IPS DF 6.9 (cell line): ENCODE measurements at regions not wholly inside any gene's neighbourhood (a gene's known extent, or its start where the extent isn't known, plus 50 kb on each side); places are given as distances from the start of the nearest gene placed in this dataset.

ENCODE experiments used
- DNase-seq: peaks from one replicate; pipeline ENCODE4 v3.0.0-alpha.2; 2013; ENCODE audit warnings: low read depth, low spot score
- H3K27ac ChIP-seq: one replicate; pipeline ENCODE4 v1.5.1; 2013; ENCODE audit warnings: low read length, control low read depth
- H3K27me3 ChIP-seq: 2 replicates; pipeline ENCODE4 v1.6.1; 2013; ENCODE audit warnings: mild to moderate bottlenecking, low read length; ENCODE audit not compliant: control insufficient read depth, insufficient read depth
- H3K36me3 ChIP-seq: 2 replicates; pipeline ENCODE4 v1.6.1; 2013; ENCODE audit warnings: low read length; ENCODE audit not compliant: control insufficient read depth, insufficient read depth
- H3K4me1 ChIP-seq: 2 replicates; pipeline ENCODE4 v1.6.1; 2013; ENCODE audit warnings: low read length; ENCODE audit not compliant: control insufficient read depth, insufficient read depth
- H3K4me3 ChIP-seq: 2 replicates; pipeline ENCODE4 v1.5.1; 2013; ENCODE audit warnings: mild to moderate bottlenecking, low read length
- H3K9me3 ChIP-seq: 2 replicates; pipeline ENCODE4 v1.6.1; 2013; ENCODE audit warnings: low read length, inconsistent platforms; ENCODE audit not compliant: control insufficient read depth, insufficient read depth
- WGBS: extraction: QIAGEN DNeasy Blood & Tissue Kit; methylation state at CpG from one replicate; pipeline ENCODE4 v1.1.7; 2013; ENCODE audit warnings: mixed read lengths, missing lambda C conversion rate; ENCODE audit not compliant: insufficient read length, insufficient coverage; 5-methylcytosine and 5-hydroxymethylcytosine counted together

- Histone ChIP-seq H3K9me3 (no peaks in the 10 kb centered on the region), H3K27me3 (no peaks in the 10 kb centered on the region), H3K4me1 (no peaks in the 10 kb centered on the region), H3K36me3 (no peaks in the 10 kb centered on the region), H3K4me3 (no peak overlapping the region), H3K27ac (no peak overlapping the region)
- WGBS, result no CpG with 5 or more reads among the region's 3 CpGs
- no peak for DNase-seq
Measured at GRCh38 chr7:114785496-114785895, 136.4 kb upstream of the MDFIC start.

DNA sequence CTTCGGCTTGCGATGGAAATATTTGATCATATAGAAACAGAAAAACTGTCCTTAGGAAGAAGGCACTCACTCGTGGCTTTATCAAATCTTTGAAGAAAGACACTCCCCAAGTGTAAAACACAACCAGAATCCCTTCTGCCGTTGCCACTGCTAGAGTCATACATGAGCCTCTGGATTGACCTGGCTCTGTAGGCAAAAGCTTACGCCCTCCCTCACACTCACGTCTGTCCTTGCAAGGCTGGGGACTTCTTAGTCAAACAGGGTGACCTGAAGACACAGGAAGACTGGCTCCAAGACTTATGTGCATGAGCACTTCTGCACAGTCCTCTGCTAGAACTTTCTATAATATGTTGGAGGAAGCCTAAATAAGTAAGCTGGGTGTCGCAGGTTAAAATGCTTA lies 135.4 kb upstream of the MDFIC start:
- no peaks in the 10 kb centered on the region for H3K36me3 ChIP-seq
- WGBS, result no CpG with 5 or more reads among the region's 7 CpGs
- H3K9me3 ChIP-seq, result no peaks in the 10 kb centered on the region
- H3K4me3 ChIP-seq, result no peak overlapping the region
- H3K27ac ChIP-seq, result no peak overlapping the region
- H3K27me3 ChIP-seq, result no peaks in the 10 kb centered on the region
- DNase-seq, result no peak
- H3K4me1 ChIP-seq, result no peaks in the 10 kb centered on the region

DNA sequence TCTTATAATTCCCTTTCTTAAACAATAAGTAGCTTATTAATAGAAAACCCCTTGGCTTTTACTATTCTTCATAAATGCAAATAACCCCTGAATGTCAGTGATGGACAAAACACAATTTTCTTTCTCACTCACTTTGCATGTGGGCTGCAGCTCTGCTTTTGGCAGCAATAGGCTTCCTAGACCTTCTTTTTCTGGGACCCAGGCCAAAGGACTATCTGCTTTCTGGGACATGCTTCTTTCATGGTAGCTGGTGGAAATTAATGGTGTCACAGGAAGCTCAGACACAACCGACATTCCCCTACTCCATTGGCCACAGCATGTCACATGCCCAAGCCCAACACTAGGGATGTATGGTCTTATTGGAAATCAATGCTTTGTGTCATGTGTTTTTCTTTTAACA lies 134.3 kb upstream of the MDFIC start:
- Histone ChIP-seq H3K36me3 (no peaks in the 10 kb centered on the region), H3K4me3 (no peak overlapping the region), H3K4me1 (no peaks in the 10 kb centered on the region), H3K9me3 (no peaks in the 10 kb centered on the region), H3K27me3 (no peaks in the 10 kb centered on the region), H3K27ac (no peak overlapping the region)
- WGBS, result no CpG with 5 or more reads among the region's 1 CpG
- DNase-seq, result no peak

DNA sequence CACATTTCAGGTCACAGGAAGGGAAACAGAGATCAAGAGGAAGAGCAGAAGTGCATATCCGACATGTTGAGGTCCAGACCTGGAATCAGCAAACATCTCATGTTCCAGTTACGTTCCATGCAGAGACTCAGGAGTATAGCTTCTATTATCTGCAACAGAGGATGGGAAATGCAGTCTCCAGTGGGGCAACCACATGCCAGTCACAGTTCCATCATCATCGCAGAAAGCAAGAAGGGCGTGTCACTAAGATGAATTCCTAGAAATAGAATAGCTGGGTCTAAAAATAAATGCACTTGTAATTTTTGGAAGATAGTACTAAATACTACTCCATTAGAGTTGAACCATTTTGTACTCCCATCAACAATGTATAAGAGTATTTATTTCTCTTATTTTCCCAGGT lies 133.2 kb upstream of the MDFIC start:
- H3K4me1 ChIP-seq, result no peaks in the 10 kb centered on the region
- H3K36me3 ChIP-seq, result no peaks in the 10 kb centered on the region
- DNase-seq, result no peak
- H3K27me3 ChIP-seq, result no peaks in the 10 kb centered on the region
- no peaks in the 10 kb centered on the region for H3K9me3 ChIP-seq
- H3K4me3 ChIP-seq, result no peak overlapping the region
- WGBS, result no CpG with 5 or more reads among the region's 4 CpGs
- no peak overlapping the region for H3K27ac ChIP-seq

GRCh38 chr7:114789161-114789560 lies 132.7 kb upstream of the MDFIC start:
- Histone ChIP-seq H3K36me3 (no peaks in the 10 kb centered on the region), H3K27ac (no peak overlapping the region), H3K4me3 (no peak overlapping the region), H3K4me1 (no peaks in the 10 kb centered on the region), H3K27me3 (no peaks in the 10 kb centered on the region), H3K9me3 (no peaks in the 10 kb centered on the region)
- WGBS, result no CpG with 5 or more reads among the region's 2 CpGs
- DNase-seq, result no peak

- Histone ChIP-seq H3K4me1 (no peaks in the 10 kb centered on the region), H3K36me3 (no peaks in the 10 kb centered on the region), H3K27me3 (no peaks in the 10 kb centered on the region), H3K9me3 (no peaks in the 10 kb centered on the region), H3K4me3 (no peak overlapping the region), H3K27ac (no peak overlapping the region)
- no peak for DNase-seq
- no CpG with 5 or more reads among the region's 3 CpGs for WGBS
Measured at GRCh38 chr7:114789871-114790311, 132.0 kb upstream of the MDFIC start.

- Histone ChIP-seq H3K27ac (no peak overlapping the region), H3K27me3 (no peaks in the 10 kb centered on the region), H3K4me1 (no peaks in the 10 kb centered on the region), H3K4me3 (no peak overlapping the region), H3K9me3 (no peaks in the 10 kb centered on the region), H3K36me3 (no peaks in the 10 kb centered on the region)
- DNase-seq, result no peak
- WGBS, result no CpG with 5 or more reads among the region's 1 CpG
Measured at GRCh38 chr7:114790521-114790920, 131.4 kb upstream of the MDFIC start.

DNA sequence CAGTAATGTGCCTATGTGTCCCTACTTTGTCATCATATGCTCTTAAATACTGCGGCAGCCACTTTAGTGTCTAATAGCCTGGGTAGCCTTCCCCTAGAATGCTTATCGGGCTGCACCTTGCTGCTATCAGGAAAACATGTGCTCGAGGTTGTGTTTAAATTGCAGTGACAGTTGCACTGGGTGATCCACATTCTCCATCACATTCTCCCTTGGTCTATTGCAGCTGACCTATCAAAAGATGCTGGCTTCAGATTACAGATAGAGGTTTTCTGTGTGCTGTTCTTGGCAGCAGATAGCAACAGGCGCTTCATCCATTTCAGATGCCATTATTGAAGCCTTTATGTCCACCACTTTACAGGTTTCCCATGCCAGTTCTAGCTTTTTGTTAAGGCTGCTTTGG lies 130.1 kb upstream of the MDFIC start:
- Histone ChIP-seq H3K9me3 (no peaks in the 10 kb centered on the region), H3K4me1 (no peaks in the 10 kb centered on the region), H3K27ac (no peak overlapping the region), H3K4me3 (no peak overlapping the region), H3K36me3 (no peaks in the 10 kb centered on the region), H3K27me3 (no peaks in the 10 kb centered on the region)
- no peak for DNase-seq
- no CpG with 5 or more reads among the region's 4 CpGs for WGBS

GRCh38 chr7:114793155-114793845 lies 128.6 kb upstream of the MDFIC start:
- Histone ChIP-seq H3K27me3 (no peaks in the 10 kb centered on the region), H3K36me3 (no peaks in the 10 kb centered on the region), H3K9me3 (no peaks in the 10 kb centered on the region), H3K4me3 (no peak overlapping the region), H3K4me1 (no peaks in the 10 kb centered on the region), H3K27ac (no peak overlapping the region)
- WGBS, result no CpG with 5 or more reads among the region's 5 CpGs
- DNase-seq, result no peak

DNA sequence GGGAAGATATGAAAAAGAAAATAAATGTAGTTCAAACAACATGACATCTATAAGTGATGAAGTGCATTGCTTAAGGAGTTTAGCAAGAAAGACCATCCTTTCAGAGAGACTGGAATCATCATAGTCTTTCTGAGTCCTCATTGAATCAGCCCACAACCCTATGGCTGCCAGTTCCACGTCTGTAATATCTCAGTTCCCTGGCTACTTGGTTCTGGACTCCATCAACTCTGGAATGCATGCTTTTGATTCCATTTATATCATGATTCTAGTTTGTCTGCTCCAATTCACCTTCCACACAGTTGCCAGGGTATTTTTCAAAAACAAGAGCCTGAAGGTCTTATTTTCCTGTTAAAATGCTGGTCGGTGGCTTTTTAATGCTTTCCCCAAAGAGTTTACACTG lies 126.4 kb upstream of the MDFIC start:
- H3K4me1 ChIP-seq, result no peaks in the 10 kb centered on the region
- H3K27me3 ChIP-seq, result no peaks in the 10 kb centered on the region
- H3K36me3 ChIP-seq, result no peaks in the 10 kb centered on the region
- WGBS, result no CpG with 5 or more reads among the region's 2 CpGs
- H3K9me3 ChIP-seq, result no peaks in the 10 kb centered on the region
- no peak overlapping the region for H3K4me3 ChIP-seq
- no peak for DNase-seq
- H3K27ac ChIP-seq, result no peak overlapping the region

DNA sequence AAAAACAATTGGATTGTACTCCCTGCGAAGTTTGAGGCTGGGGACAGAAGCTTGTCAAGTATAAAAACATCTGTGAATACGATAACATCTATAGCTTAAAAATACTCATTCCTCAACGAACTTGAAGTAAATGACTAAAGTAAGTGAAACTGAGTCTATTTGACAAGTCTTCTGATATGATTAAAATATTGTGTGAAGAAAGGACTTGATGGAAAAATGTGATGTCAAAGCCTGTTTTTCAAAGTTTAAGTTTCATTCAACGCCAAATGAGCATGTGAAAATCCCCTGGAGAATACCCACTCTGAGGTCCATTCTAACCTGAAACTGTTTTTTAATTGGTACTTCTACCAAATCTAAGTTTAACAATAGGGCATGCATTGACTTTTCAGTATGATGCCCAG lies 122.3 kb upstream of the MDFIC start:
- H3K36me3 ChIP-seq, result no peaks in the 10 kb centered on the region
- no peaks in the 10 kb centered on the region for H3K27me3 ChIP-seq
- no CpG with 5 or more reads among the region's 4 CpGs for WGBS
- H3K4me1 ChIP-seq, result no peaks in the 10 kb centered on the region
- no peak for DNase-seq
- H3K9me3 ChIP-seq, result no peaks in the 10 kb centered on the region
- no peak overlapping the region for H3K4me3 ChIP-seq
- H3K27ac ChIP-seq, result no peak overlapping the region
